HFF-Myc (cell line): ENCODE measurements at regions not wholly inside any gene's neighbourhood (a gene's known extent, or its start where the extent isn't known, plus 50 kb on each side); places are given as distances from the start of the nearest gene placed in this dataset.

Source experiments
- DNase-seq: peaks from one replicate; pipeline ENCODE4 v3.0.0-alpha.2; 2011; ENCODE audit warnings: low read depth; ENCODE audit errors: extremely low read depth
- H3K4me3 ChIP-seq: replicated peaks from 2 replicates; pipeline ENCODE4 v1.5.1; 2011; ENCODE audit warnings: low read depth, mild to moderate bottlenecking, control low read depth, low read length
- CTCF ChIP-seq: IDR thresholded peaks from 2 replicates; pipeline ENCODE4 v1.5.1; 2012; ENCODE audit warnings: mild to moderate bottlenecking, low read depth, low read length, control low read depth; ENCODE audit errors: missing control alignments

- no peak for TF ChIP-seq CTCF
- DNase-seq: no peak
- no peak overlapping the region for H3K4me3 ChIP-seq
Observed at GRCh38 chr4:138643827-138644226, 371.8 kb upstream of the NOCT start.

GRCh38 chr4:138639018-138639741 lies 376.4 kb upstream of the NOCT start:
- peak; percentile 6 for DNase-seq
- no peak overlapping the region for H3K4me3 ChIP-seq
- no peak for TF ChIP-seq CTCF

- no peak overlapping the region for H3K4me3 ChIP-seq
- TF ChIP-seq CTCF: no peak
- DNase-seq: no peak
Observed at GRCh38 chr4:138636781-138637180, 378.8 kb upstream of the NOCT start.

- no peak for DNase-seq
- no peak for TF ChIP-seq CTCF
- H3K4me3 ChIP-seq: no peak overlapping the region
Observed at GRCh38 chr4:138634915-138635314, 380.7 kb upstream of the NOCT start.

GRCh38 chr4:138633580-138633904 lies 382.0 kb upstream of the NOCT start:
- no peak for DNase-seq
- H3K4me3 ChIP-seq: no peak overlapping the region
- TF ChIP-seq CTCF: no peak

GRCh38 chr4:138632856-138633579 lies 382.6 kb upstream of the NOCT start:
- DNase-seq: no peak
- no peak for TF ChIP-seq CTCF

More at GRCh38 chr4:138632856-138633579, 382.6 kb upstream of the NOCT start:
- no peak overlapping the region for H3K4me3 ChIP-seq
